WTC11 (cell line): ENCODE measurements at regions not wholly inside any gene's neighbourhood (a gene's known extent, or its start where the extent isn't known, plus 50 kb on each side); places are given as distances from the start of the nearest gene placed in this dataset.

Source experiments
- CTCF ChIP-seq: fragments of 200-600 bp; IDR thresholded peaks from 2 replicates; pipeline ENCODE4 v1.8.0; 2022; ENCODE audit warnings: antibody characterized with exemption
- JUN ChIP-seq: sonication (generic); formaldehyde crosslinking; IDR thresholded peaks from 2 replicates; pipeline ENCODE4 v1.8.0; 2023; ENCODE audit warnings: mild to moderate bottlenecking, missing genetic modification reagents
- SP1 ChIP-seq: sonication (generic); formaldehyde crosslinking; conservative IDR thresholded peaks from 2 replicates; pipeline ENCODE4 v1.8.1; 2022; ENCODE audit warnings: missing genetic modification reagents
- TF ChIP-seq, protein P1 (sequence below): sonication (generic); formaldehyde crosslinking; IDR thresholded peaks from 2 replicates; pipeline ENCODE4 v1.8.0; 2022; ENCODE audit warnings: missing genetic modification reagents

DNA sequence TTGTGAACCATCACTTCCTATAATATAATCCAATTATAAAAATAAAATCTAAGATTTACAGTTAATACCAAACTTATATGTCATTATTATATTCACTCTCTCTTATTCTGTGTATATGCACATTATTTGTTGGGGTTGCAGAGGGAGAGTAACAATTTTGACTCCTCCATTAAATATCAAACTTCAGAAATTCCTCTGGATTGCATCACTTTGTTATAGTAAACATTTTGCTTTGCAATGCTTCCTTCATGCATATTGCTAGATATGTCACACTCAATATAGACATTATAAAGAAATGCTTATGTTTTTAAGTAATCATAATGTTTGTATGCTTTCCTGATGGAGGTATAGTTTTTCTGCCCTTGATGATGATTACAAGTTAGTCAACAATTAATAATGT lies 999.0 kb upstream of the ADGRL2 start:
- TF ChIP-seq, protein P1, sequence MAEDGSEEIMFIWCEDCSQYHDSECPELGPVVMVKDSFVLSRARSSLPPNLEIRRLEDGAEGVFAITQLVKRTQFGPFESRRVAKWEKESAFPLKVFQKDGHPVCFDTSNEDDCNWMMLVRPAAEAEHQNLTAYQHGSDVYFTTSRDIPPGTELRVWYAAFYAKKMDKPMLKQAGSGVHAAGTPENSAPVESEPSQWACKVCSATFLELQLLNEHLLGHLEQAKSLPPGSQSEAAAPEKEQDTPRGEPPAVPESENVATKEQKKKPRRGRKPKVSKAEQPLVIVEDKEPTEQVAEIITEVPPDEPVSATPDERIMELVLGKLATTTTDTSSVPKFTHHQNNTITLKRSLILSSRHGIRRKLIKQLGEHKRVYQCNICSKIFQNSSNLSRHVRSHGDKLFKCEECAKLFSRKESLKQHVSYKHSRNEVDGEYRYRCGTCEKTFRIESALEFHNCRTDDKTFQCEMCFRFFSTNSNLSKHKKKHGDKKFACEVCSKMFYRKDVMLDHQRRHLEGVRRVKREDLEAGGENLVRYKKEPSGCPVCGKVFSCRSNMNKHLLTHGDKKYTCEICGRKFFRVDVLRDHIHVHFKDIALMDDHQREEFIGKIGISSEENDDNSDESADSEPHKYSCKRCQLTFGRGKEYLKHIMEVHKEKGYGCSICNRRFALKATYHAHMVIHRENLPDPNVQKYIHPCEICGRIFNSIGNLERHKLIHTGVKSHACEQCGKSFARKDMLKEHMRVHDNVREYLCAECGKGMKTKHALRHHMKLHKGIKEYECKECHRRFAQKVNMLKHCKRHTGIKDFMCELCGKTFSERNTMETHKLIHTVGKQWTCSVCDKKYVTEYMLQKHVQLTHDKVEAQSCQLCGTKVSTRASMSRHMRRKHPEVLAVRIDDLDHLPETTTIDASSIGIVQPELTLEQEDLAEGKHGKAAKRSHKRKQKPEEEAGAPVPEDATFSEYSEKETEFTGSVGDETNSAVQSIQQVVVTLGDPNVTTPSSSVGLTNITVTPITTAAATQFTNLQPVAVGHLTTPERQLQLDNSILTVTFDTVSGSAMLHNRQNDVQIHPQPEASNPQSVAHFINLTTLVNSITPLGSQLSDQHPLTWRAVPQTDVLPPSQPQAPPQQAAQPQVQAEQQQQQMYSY (CRISPR knock-in tag): no peak
- TF ChIP-seq JUN (CRISPR knock-in tag): no peak
- no peak for TF ChIP-seq CTCF
- TF ChIP-seq SP1: no peak
